GM12878 (cell line): ENCODE measurements at regions not wholly inside any gene's neighbourhood (a gene's known extent, or its start where the extent isn't known, plus 50 kb on each side); places are given as distances from the start of the nearest gene placed in this dataset.

ENCODE experiments used
- E4F1 ChIP-seq: fragments of 450-650 bp; IDR thresholded peaks from 2 replicates; pipeline ENCODE4 v1.6.1; 2018; ENCODE audit warnings: borderline replicate concordance, mild to moderate bottlenecking; ENCODE audit not compliant: partially characterized antibody
- HDAC2 ChIP-seq: fragments of 200-600 bp; sonication (generic); IDR thresholded peaks from 2 replicates; pipeline ENCODE4 v1.6.1; 2017
- HSF1 ChIP-seq: fragments of 150-350 bp; IDR thresholded peaks from 2 replicates; pipeline ENCODE4 v1.6.1; 2014; ENCODE audit warnings: mild to moderate bottlenecking, low read depth, low read length
- IKZF1 ChIP-seq: fragments of 450-650 bp; conservative IDR thresholded peaks from 2 replicates; pipeline ENCODE4 v1.6.1; 2017; ENCODE audit warnings: antibody characterized with exemption, mild to moderate bottlenecking
- IRF3 ChIP-seq: fragments of 450-650 bp; IDR thresholded peaks from 2 replicates; pipeline ENCODE4 v1.6.1; 2014; ENCODE audit warnings: mild to moderate bottlenecking
- NR2C2 ChIP-seq: IDR thresholded peaks from 2 replicates; pipeline ENCODE4 v1.6.1; 2011; ENCODE audit warnings: borderline replicate concordance, low read depth; ENCODE audit not compliant: control insufficient read depth, insufficient read length
- RCOR1 ChIP-seq: conservative IDR thresholded peaks from 2 replicates; pipeline ENCODE4 v1.6.1; 2012; ENCODE audit warnings: low read depth, low read length, improper control_type of control experiment
- STAT1 ChIP-seq: fragments of 450-650 bp; conservative IDR thresholded peaks from 2 replicates; pipeline ENCODE4 v1.6.1; 2014; ENCODE audit warnings: antibody characterized with exemption, mild to moderate bottlenecking
- USF2 ChIP-seq: IDR thresholded peaks from 2 replicates; pipeline ENCODE4 v1.6.1; 2011; ENCODE audit warnings: low read depth, low read length, improper control_type of control experiment, borderline replicate concordance
- ZNF687 ChIP-seq: fragments of 450-650 bp; IDR thresholded peaks from 2 replicates; pipeline ENCODE4 v1.6.1; 2017; ENCODE audit warnings: mild to moderate bottlenecking, moderate library complexity
- ZSCAN29 ChIP-seq: fragments of 450-650 bp; IDR thresholded peaks from 2 replicates; pipeline ENCODE4 v1.6.1; 2017; ENCODE audit warnings: mild to moderate bottlenecking, moderate library complexity

GRCh38 chr3:144112036-144112435 lies 140.4 kb downstream of the DIPK2A start (continued):
- TF ChIP-seq ZNF687 (no peak), E4F1 (no peak), HSF1 (no peak), USF2 (no peak), ZSCAN29 (no peak), IRF3 (no peak), STAT1 (no peak), RCOR1 (no peak), HDAC2 (no peak), NR2C2 (no peak), IKZF1 (no peak)
